ENCODE measurements at regions not wholly inside any gene's neighbourhood (a gene's known extent, or its start where the extent isn't known, plus 50 kb on each side); places are given as distances from the start of the nearest gene placed in this dataset.

- H3K27ac ChIP-seq: no peak overlapping the region
- TF ChIP-seq ZFX (IDR thresholded peaks at IDR 0.05; ENCODE audit: borderline replicate concordance) (no peak), CTCF (IDR thresholded peaks at IDR 0.05) (no peak)
Observed at GRCh38 chr2:185185044-185185443, 553.6 kb upstream of the FSIP2 start.

- TF ChIP-seq CTCF (IDR thresholded peaks at IDR 0.05) (no peak), ZFX (IDR thresholded peaks at IDR 0.05; ENCODE audit: borderline replicate concordance) (no peak)
- no peak overlapping the region for H3K27ac ChIP-seq
Observed at GRCh38 chr2:185187421-185187820, 551.2 kb upstream of the FSIP2 start.

GRCh38 chr2:185188656-185189055 is 549.9 kb upstream of the FSIP2 start:
- TF ChIP-seq CTCF (IDR thresholded peaks at IDR 0.05): no peak
- no peak for TF ChIP-seq ZFX (IDR thresholded peaks at IDR 0.05; ENCODE audit: borderline replicate concordance)
- H3K27ac ChIP-seq: no peak overlapping the region

GRCh38 chr2:185201063-185201462 is 537.5 kb upstream of the FSIP2 start:
- H3K27ac ChIP-seq: no peak overlapping the region
- TF ChIP-seq ZFX (IDR thresholded peaks at IDR 0.05; ENCODE audit: borderline replicate concordance) (no peak), CTCF (IDR thresholded peaks at IDR 0.05) (no peak)

GRCh38 chr2:185202381-185202780 is 536.2 kb upstream of the FSIP2 start:
- TF ChIP-seq CTCF (IDR thresholded peaks at IDR 0.05): no peak
- no peak for TF ChIP-seq ZFX (IDR thresholded peaks at IDR 0.05; ENCODE audit: borderline replicate concordance)
- H3K27ac ChIP-seq: no peak overlapping the region

GRCh38 chr2:185202945-185203528 is 535.6 kb upstream of the FSIP2 start:
- H3K27ac ChIP-seq: no peak overlapping the region
- no peak for TF ChIP-seq ZFX (IDR thresholded peaks at IDR 0.05; ENCODE audit: borderline replicate concordance)
- TF ChIP-seq CTCF (IDR thresholded peaks at IDR 0.05): no peak

GRCh38 chr2:185208261-185208660 is 530.3 kb upstream of the FSIP2 start:
- H3K27ac ChIP-seq: no peak overlapping the region
- TF ChIP-seq CTCF (IDR thresholded peaks at IDR 0.05) (peak; percentile 78), ZFX (IDR thresholded peaks at IDR 0.05; ENCODE audit: borderline replicate concordance) (no peak)

Data from 22Rv1 (cell line).